ENCODE measurements at regions not wholly inside any gene's neighbourhood (a gene's known extent, or its start where the extent isn't known, plus 50 kb on each side); places are given as distances from the start of the nearest gene placed in this dataset.

DNA sequence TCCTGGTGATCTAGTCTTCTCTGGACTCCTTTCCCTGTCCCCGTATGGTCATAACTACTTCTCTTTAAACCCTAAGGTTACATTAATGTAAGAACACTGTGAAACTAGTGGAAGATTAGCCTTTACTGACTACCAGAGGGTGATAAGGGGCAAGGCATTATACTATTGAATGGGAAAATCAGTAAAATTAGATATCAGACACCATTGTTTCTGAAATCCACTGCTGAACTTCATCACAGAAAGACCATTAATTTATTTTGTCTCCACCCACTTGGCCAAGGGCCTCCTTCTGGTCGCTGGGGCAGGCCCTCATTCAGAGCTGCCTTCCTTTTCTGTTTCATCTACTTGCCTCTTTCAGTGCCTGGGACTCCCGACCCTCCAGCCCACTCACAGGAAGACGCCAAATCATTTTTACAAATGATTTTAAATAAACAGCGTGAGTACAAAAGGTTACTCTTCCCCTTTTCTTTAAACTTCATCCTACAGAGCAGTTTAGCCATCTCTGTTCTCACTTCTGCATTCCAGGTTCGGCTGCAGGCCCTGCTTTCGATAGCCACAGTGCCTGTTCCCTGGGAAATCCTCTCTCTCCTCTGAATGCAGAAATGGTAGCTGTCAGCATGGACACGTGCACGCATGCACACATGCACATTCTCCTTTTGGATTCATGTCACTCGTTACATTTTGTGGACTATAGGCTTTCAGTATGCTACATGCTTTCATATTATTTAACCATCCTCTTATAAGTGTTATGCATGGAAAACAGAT is 70.3 kb upstream of the DOCK10 start:
- intact Hi-C loops (cut with micrococcal nuclease) = no loop called here
- no peaks in the 10 kb centered on the region for H3K36me3 Mint-ChIP-seq (ENCODE audit: low read depth)
- no peaks in the 10 kb centered on the region for H3K27me3 Mint-ChIP-seq
- H3K4me1 Mint-ChIP-seq (ENCODE audit: low read depth) = peaks cover 2% of the 10 kb centered on the region
- TF ChIP-seq, protein P1, sequence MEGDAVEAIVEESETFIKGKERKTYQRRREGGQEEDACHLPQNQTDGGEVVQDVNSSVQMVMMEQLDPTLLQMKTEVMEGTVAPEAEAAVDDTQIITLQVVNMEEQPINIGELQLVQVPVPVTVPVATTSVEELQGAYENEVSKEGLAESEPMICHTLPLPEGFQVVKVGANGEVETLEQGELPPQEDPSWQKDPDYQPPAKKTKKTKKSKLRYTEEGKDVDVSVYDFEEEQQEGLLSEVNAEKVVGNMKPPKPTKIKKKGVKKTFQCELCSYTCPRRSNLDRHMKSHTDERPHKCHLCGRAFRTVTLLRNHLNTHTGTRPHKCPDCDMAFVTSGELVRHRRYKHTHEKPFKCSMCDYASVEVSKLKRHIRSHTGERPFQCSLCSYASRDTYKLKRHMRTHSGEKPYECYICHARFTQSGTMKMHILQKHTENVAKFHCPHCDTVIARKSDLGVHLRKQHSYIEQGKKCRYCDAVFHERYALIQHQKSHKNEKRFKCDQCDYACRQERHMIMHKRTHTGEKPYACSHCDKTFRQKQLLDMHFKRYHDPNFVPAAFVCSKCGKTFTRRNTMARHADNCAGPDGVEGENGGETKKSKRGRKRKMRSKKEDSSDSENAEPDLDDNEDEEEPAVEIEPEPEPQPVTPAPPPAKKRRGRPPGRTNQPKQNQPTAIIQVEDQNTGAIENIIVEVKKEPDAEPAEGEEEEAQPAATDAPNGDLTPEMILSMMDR (IDR thresholded peaks at IDR 0.05) = no peak
- no peak for ATAC-seq
- no peak overlapping the region for H3K27ac Mint-ChIP-seq
- no peak overlapping the region for H3K4me3 Mint-ChIP-seq
- DNase-seq = no peak
- no peaks in the 10 kb centered on the region for H3K9me3 Mint-ChIP-seq
- POLR2A ChIA-PET = interaction anchor here (0.7 kb wide), 1 partner anchor 8 kb away, joined by 3 read pairs; no protein-coding TSS in a partner anchor
- CTCF ChIA-PET = no interaction called here

DNA sequence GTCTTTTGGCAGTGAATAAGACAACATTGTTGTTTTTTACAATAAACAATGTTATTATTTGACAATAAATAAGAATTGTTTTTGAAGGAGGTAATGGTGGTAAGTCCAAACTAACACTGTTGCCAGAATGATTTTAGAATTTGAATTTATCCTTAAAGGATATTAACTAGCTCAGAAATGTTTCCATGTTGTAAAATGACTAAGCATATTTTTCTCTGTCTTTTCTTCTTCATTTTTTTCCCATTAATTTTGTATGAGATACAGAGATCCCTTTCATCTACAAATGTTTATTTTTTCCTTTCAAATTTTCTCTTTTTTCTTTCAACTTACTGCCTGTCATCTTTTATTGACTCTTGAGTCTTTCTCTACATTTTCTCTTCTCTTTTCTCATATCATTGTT is 66.5 kb upstream of the DOCK10 start:
- Mint-ChIP-seq H3K27me3 (no peaks in the 10 kb centered on the region), H3K9me3 (no peaks in the 10 kb centered on the region), H3K36me3 (ENCODE audit: low read depth) (no peaks in the 10 kb centered on the region), H3K4me1 (ENCODE audit: low read depth) (no peaks in the 10 kb centered on the region), H3K27ac (no peak overlapping the region), H3K4me3 (no peak overlapping the region)
- DNase-seq (no peak), ATAC-seq (no peak)
- CTCF ChIA-PET = interaction anchor here (1.6 kb wide), 1 partner anchor 14 kb away, joined by 4 read pairs; no protein-coding TSS in a partner anchor
- POLR2A ChIA-PET = no interaction called here
- intact Hi-C loops (cut with micrococcal nuclease) = no loop called here
- TF ChIP-seq, protein P1 (IDR thresholded peaks at IDR 0.05) = no peak

DNA sequence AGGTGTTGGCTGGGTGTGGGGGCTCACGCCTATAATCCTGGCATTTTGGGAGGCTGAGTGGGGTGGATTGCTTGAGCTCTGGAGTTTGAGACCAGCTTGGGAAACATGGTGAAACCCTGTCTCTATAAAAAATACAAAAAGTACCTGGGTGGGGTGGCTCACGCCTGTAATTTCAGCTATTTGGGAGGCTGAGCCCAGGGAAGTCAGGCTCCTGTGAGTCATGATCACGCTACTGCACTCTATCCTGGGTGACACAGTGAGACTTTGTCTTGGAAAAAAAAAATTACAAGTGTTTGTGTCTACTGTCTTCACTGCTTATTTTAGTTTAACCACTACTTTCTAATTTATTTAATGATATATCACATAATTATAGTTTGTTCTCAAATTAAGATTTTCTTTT is 62.7 kb upstream of the DOCK10 start:
- H3K9me3 Mint-ChIP-seq = no peaks in the 10 kb centered on the region
- TF ChIP-seq, protein P1 (IDR thresholded peaks at IDR 0.05) = no peak
- POLR2A ChIA-PET = interaction anchor here (0.6 kb wide), 1 partner anchor 41 kb away, joined by 3 read pairs; no protein-coding TSS in a partner anchor
- no peaks in the 10 kb centered on the region for H3K36me3 Mint-ChIP-seq (ENCODE audit: low read depth)
- H3K27ac Mint-ChIP-seq = no peak overlapping the region
- no peaks in the 10 kb centered on the region for H3K4me1 Mint-ChIP-seq (ENCODE audit: low read depth)
- H3K27me3 Mint-ChIP-seq = no peaks in the 10 kb centered on the region
- no peak for DNase-seq
- CTCF ChIA-PET = no interaction called here
- intact Hi-C loops (cut with micrococcal nuclease) = no loop called here
- ATAC-seq = no peak
- no peak overlapping the region for H3K4me3 Mint-ChIP-seq

- ChIA-PET CTCF (no interaction called here), POLR2A (interaction anchor here (0.6 to 0.9 kb wide), 2 partner anchors 8 to 42 kb away, joined by 3 read pairs; no protein-coding TSS in a partner anchor)
- TF ChIP-seq, protein P1 (IDR thresholded peaks at IDR 0.05) = no peak
- ATAC-seq (no peak), DNase-seq (no peak)
- H3K4me1 Mint-ChIP-seq (ENCODE audit: low read depth) = no peaks in the 10 kb centered on the region
- no peaks in the 10 kb centered on the region for H3K27me3 Mint-ChIP-seq
- H3K9me3 Mint-ChIP-seq = no peaks in the 10 kb centered on the region
- H3K27ac Mint-ChIP-seq = no peak overlapping the region
- intact Hi-C loops (cut with micrococcal nuclease) = no loop called here
- H3K4me3 Mint-ChIP-seq = no peak overlapping the region
- no peaks in the 10 kb centered on the region for H3K36me3 Mint-ChIP-seq (ENCODE audit: low read depth)
Measured at GRCh38 chr2:225104321-225104720, 62.1 kb upstream of the DOCK10 start.

DNA sequence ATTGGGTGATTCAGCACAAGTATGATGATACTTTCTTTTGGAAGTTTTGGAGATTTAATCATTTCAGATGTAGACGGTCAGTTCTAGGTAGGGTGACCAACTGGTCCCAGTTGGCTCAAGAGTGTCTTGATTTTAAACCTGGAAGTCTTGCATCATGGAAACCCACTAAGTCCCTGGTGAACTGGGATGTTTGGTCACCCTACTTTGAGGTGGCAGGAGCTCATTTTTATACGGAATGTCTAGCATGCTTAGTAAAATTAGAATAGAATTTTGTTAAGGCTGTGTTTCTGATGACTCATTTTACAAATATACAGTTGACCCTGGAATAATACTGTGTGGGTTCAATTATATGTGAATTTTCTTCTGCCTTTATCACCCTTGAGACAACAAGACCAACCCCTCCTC is 61.5 kb upstream of the DOCK10 start:
- Mint-ChIP-seq H3K4me3 (no peak overlapping the region), H3K27me3 (no peaks in the 10 kb centered on the region), H3K27ac (no peak overlapping the region), H3K4me1 (ENCODE audit: low read depth) (no peaks in the 10 kb centered on the region), H3K9me3 (no peaks in the 10 kb centered on the region), H3K36me3 (ENCODE audit: low read depth) (no peaks in the 10 kb centered on the region)
- DNase-seq = no peak
- intact Hi-C loops (cut with micrococcal nuclease) = no loop called here
- POLR2A ChIA-PET = interaction anchor here (0.9 kb wide), 1 partner anchor 9 kb away, joined by 3 read pairs; no protein-coding TSS in a partner anchor
- CTCF ChIA-PET = no interaction called here
- TF ChIP-seq, protein P1 (IDR thresholded peaks at IDR 0.05) = no peak
- no peak for ATAC-seq

Measured in activated CD8-positive, alpha-beta T cell treated with anti-CD3 and anti-CD28 coated beads for 36 hours (primary cell).